Esophagus squamous epithelium (tissue), 4 donors: ENCODE measurements at regions not wholly inside any gene's neighbourhood (a gene's known extent, or its start where the extent isn't known, plus 50 kb on each side); places are given as distances from the start of the nearest gene placed in this dataset.

Experiments used
- CTCF ChIP-seq, 6 experiments: fragments of 450-650 bp in 4 of 6; fragments of 200-600 bp in 2 of 6; sonication (generic) in 2 of 6; IDR thresholded peaks; one replicate each; pipeline ENCODE4 v1.5.1; 2016 to 2019; ENCODE audit warnings: antibody characterized with exemption in 6 of 6, mild to moderate bottlenecking in 4 of 6, moderate library complexity in 4 of 6
- POLR2A ChIP-seq, 4 donors: fragments of 450-650 bp; IDR thresholded peaks; one replicate each; pipeline ENCODE4 v1.6.1; 2017; ENCODE audit warnings: antibody characterized with exemption in 4 of 4, mild to moderate bottlenecking in 4 of 4, moderate library complexity in 3 of 4

- TF ChIP-seq POLR2A (IDR thresholded peaks at IDR 0.05) (no peak), CTCF (IDR thresholded peaks at IDR 0.05) (no peak)
Observed at GRCh38 chr13:57346786-57347185, 179.8 kb downstream of the PRR20E start.
